ENCODE measurements at regions not wholly inside any gene's neighbourhood (a gene's known extent, or its start where the extent isn't known, plus 50 kb on each side); places are given as distances from the start of the nearest gene placed in this dataset.
"Not testable (repeated sequence)": the region's sequence is repeated elsewhere in the genome, so short reads cannot be mapped to it uniquely, and the experiment has no call there.

- no peak for DNase-seq (ENCODE audit: low read depth in 2 of 2)
- no peak overlapping the region for H3K4me3 ChIP-seq (replicated peaks in 1 of 2; ENCODE audit: low read depth in 2 of 2, low read length in 2 of 2)
- no peak for TF ChIP-seq CTCF (IDR thresholded peaks at IDR 0.05; ENCODE audit: low read depth, low read length)
Measured at GRCh38 chr5:87191645-87192044, 76.0 kb upstream of the RASA1 start.

GRCh38 chr5:87195104-87195591, 72.5 kb upstream of the RASA1 start:
- no peak overlapping the region for H3K4me3 ChIP-seq (replicated peaks in 1 of 2; ENCODE audit: low read depth in 2 of 2, low read length in 2 of 2)
- TF ChIP-seq CTCF (IDR thresholded peaks at IDR 0.05; ENCODE audit: low read depth, low read length) = no peak
- DNase-seq (ENCODE audit: low read depth in 2 of 2) = peak; percentile 82 to 86

- DNase-seq (ENCODE audit: low read depth in 2 of 2) = peak; percentile 44 to 46
- TF ChIP-seq CTCF (IDR thresholded peaks at IDR 0.05; ENCODE audit: low read depth, low read length) = no peak
- no peak overlapping the region for H3K4me3 ChIP-seq (replicated peaks in 1 of 2; ENCODE audit: low read depth in 2 of 2, low read length in 2 of 2)
Measured at GRCh38 chr5:87195616-87196015, 72.1 kb upstream of the RASA1 start.

GRCh38 chr5:87198010-87198409, 69.7 kb upstream of the RASA1 start:
- H3K4me3 ChIP-seq (replicated peaks in 1 of 2; ENCODE audit: low read depth in 2 of 2, low read length in 2 of 2) = no peak overlapping the region
- TF ChIP-seq CTCF (IDR thresholded peaks at IDR 0.05; ENCODE audit: low read depth, low read length) = no peak
- DNase-seq (ENCODE audit: low read depth in 2 of 2) = no peak

GRCh38 chr5:87199246-87199645, 68.4 kb upstream of the RASA1 start:
- not testable (repeated sequence) for DNase-seq (ENCODE audit: low read depth in 2 of 2); H3K4me3 ChIP-seq (replicated peaks in 1 of 2; ENCODE audit: low read depth in 2 of 2, low read length in 2 of 2)

- H3K4me3 ChIP-seq (replicated peaks in 1 of 2; ENCODE audit: low read depth in 2 of 2, low read length in 2 of 2); DNase-seq (ENCODE audit: low read depth in 2 of 2): not testable (repeated sequence)
Measured at GRCh38 chr5:87199704-87200103, 68.0 kb upstream of the RASA1 start.

GRCh38 chr5:87210076-87210475, 57.6 kb upstream of the RASA1 start:
- H3K4me3 ChIP-seq (replicated peaks in 1 of 2; ENCODE audit: low read depth in 2 of 2, low read length in 2 of 2) = no peak overlapping the region
- no peak for TF ChIP-seq CTCF (IDR thresholded peaks at IDR 0.05; ENCODE audit: low read depth, low read length)
- peak in 1 of 2 donors; percentile 33 for DNase-seq (ENCODE audit: low read depth in 2 of 2)

- H3K4me3 ChIP-seq (replicated peaks in 1 of 2; ENCODE audit: low read depth in 2 of 2, low read length in 2 of 2) = no peak overlapping the region
- no peak for TF ChIP-seq CTCF (IDR thresholded peaks at IDR 0.05; ENCODE audit: low read depth, low read length)
- no peak for DNase-seq (ENCODE audit: low read depth in 2 of 2)
Measured at GRCh38 chr5:87210743-87211142, 56.9 kb upstream of the RASA1 start.

Measured in cardiac fibroblast (primary cell).